ENCODE measurements at regions not wholly inside any gene's neighbourhood (a gene's known extent, or its start where the extent isn't known, plus 50 kb on each side); places are given as distances from the start of the nearest gene placed in this dataset.

DNA sequence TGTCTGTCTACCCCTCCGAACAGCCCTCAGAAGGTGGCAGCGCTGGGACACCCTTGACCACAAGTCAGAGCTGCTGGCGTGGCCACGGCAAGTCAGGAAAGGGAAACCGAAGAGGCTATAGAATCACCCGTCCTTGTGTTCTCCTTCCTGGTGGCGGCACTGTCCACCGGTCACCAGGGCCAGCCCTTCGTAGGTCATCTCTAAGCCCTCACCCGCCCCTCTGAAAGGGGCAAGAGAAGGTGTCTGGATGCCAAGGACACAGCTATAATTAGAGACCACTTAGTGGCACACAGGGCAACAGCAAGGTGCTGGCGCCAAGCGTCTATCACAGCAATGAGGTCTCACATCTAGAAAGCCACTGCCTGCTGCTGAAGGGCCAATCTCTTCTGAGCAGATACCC lies 320.9 kb downstream of the SHANK2 start:
- TF ChIP-seq POLR2AphosphoS5 (IDR thresholded peaks at IDR 0.05; ENCODE audit: low read depth) (no peak), EZH2 (IDR thresholded peaks at IDR 0.05; ENCODE audit: low read depth, unreplicated experiment) (no peak), EZH2phosphoT487 (IDR thresholded peaks at IDR 0.05; ENCODE audit: unreplicated experiment) (no peak)
- TF ChIP-seq, protein P1, sequence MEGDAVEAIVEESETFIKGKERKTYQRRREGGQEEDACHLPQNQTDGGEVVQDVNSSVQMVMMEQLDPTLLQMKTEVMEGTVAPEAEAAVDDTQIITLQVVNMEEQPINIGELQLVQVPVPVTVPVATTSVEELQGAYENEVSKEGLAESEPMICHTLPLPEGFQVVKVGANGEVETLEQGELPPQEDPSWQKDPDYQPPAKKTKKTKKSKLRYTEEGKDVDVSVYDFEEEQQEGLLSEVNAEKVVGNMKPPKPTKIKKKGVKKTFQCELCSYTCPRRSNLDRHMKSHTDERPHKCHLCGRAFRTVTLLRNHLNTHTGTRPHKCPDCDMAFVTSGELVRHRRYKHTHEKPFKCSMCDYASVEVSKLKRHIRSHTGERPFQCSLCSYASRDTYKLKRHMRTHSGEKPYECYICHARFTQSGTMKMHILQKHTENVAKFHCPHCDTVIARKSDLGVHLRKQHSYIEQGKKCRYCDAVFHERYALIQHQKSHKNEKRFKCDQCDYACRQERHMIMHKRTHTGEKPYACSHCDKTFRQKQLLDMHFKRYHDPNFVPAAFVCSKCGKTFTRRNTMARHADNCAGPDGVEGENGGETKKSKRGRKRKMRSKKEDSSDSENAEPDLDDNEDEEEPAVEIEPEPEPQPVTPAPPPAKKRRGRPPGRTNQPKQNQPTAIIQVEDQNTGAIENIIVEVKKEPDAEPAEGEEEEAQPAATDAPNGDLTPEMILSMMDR (conservative IDR thresholded peaks at IDR 0.05; ENCODE audit: low read depth in 2 of 2): no peak
- TF ChIP-seq, protein P2, sequence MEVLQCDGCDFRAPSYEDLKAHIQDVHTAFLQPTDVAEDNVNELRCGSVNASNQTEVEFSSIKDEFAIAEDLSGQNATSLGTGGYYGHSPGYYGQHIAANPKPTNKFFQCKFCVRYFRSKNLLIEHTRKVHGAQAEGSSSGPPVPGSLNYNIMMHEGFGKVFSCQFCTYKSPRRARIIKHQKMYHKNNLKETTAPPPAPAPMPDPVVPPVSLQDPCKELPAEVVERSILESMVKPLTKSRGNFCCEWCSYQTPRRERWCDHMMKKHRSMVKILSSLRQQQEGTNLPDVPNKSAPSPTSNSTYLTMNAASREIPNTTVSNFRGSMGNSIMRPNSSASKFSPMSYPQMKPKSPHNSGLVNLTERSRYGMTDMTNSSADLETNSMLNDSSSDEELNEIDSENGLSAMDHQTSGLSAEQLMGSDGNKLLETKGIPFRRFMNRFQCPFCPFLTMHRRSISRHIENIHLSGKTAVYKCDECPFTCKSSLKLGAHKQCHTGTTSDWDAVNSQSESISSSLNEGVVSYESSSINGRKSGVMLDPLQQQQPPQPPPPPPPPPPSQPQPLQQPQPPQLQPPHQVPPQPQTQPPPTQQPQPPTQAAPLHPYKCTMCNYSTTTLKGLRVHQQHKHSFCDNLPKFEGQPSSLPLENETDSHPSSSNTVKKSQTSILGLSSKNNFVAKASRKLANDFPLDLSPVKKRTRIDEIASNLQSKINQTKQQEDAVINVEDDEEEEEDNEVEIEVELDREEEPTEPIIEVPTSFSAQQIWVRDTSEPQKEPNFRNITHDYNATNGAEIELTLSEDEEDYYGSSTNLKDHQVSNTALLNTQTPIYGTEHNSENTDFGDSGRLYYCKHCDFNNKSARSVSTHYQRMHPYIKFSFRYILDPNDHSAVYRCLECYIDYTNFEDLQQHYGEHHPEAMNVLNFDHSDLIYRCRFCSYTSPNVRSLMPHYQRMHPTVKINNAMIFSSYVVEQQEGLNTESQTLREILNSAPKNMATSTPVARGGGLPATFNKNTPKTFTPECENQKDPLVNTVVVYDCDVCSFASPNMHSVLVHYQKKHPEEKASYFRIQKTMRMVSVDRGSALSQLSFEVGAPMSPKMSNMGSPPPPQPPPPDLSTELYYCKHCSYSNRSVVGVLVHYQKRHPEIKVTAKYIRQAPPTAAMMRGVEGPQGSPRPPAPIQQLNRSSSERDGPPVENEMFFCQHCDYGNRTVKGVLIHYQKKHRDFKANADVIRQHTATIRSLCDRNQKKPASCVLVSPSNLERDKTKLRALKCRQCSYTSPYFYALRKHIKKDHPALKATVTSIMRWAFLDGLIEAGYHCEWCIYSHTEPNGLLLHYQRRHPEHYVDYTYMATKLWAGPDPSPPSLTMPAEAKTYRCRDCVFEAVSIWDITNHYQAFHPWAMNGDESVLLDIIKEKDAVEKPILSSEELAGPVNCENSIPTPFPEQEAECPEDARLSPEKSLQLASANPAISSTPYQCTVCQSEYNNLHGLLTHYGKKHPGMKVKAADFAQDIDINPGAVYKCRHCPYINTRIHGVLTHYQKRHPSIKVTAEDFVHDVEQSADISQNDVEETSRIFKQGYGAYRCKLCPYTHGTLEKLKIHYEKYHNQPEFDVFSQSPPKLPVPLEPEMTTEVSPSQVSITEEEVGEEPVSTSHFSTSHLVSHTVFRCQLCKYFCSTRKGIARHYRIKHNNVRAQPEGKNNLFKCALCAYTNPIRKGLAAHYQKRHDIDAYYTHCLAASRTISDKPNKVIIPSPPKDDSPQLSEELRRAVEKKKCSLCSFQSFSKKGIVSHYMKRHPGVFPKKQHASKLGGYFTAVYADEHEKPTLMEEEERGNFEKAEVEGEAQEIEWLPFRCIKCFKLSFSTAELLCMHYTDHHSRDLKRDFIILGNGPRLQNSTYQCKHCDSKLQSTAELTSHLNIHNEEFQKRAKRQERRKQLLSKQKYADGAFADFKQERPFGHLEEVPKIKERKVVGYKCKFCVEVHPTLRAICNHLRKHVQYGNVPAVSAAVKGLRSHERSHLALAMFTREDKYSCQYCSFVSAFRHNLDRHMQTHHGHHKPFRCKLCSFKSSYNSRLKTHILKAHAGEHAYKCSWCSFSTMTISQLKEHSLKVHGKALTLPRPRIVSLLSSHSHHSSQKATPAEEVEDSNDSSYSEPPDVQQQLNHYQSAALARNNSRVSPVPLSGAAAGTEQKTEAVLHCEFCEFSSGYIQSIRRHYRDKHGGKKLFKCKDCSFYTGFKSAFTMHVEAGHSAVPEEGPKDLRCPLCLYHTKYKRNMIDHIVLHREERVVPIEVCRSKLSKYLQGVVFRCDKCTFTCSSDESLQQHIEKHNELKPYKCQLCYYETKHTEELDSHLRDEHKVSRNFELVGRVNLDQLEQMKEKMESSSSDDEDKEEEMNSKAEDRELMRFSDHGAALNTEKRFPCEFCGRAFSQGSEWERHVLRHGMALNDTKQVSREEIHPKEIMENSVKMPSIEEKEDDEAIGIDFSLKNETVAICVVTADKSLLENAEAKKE (CRISPR knock-in tag; IDR thresholded peaks at IDR 0.05): no peak
- TF ChIP-seq, protein P3, sequence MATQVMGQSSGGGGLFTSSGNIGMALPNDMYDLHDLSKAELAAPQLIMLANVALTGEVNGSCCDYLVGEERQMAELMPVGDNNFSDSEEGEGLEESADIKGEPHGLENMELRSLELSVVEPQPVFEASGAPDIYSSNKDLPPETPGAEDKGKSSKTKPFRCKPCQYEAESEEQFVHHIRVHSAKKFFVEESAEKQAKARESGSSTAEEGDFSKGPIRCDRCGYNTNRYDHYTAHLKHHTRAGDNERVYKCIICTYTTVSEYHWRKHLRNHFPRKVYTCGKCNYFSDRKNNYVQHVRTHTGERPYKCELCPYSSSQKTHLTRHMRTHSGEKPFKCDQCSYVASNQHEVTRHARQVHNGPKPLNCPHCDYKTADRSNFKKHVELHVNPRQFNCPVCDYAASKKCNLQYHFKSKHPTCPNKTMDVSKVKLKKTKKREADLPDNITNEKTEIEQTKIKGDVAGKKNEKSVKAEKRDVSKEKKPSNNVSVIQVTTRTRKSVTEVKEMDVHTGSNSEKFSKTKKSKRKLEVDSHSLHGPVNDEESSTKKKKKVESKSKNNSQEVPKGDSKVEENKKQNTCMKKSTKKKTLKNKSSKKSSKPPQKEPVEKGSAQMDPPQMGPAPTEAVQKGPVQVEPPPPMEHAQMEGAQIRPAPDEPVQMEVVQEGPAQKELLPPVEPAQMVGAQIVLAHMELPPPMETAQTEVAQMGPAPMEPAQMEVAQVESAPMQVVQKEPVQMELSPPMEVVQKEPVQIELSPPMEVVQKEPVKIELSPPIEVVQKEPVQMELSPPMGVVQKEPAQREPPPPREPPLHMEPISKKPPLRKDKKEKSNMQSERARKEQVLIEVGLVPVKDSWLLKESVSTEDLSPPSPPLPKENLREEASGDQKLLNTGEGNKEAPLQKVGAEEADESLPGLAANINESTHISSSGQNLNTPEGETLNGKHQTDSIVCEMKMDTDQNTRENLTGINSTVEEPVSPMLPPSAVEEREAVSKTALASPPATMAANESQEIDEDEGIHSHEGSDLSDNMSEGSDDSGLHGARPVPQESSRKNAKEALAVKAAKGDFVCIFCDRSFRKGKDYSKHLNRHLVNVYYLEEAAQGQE (IDR thresholded peaks at IDR 0.05; ENCODE audit: unreplicated experiment): no peak

Data from GM23338 (cell line).